Endothelial cell of umbilical vein (primary cell): ENCODE measurements at regions not wholly inside any gene's neighbourhood (a gene's known extent, or its start where the extent isn't known, plus 50 kb on each side); places are given as distances from the start of the nearest gene placed in this dataset.

ENCODE experiments used
- BruUV-seq: library from RNA; stranded (reverse); fragments of 400-500 nt; replicated peaks from 2 replicates; lab custom pipeline; 2021; lab: Mats Ljungman, UMichigan
- CTCF ChIA-PET: fragments of 300-600, 350-600 bp; sonication (Branson Sonifier 250); formaldehyde crosslinking; loops from one replicate; lab custom pipeline; 2021; ENCODE audit warnings: antibody characterized with exemption, inconsistent platforms; lab: Charles Lee
- POLR2A ChIA-PET: fragments of 300-600, 350-600 bp; sonication (Branson Sonifier 250); formaldehyde crosslinking; loops from one replicate; lab custom pipeline; 2021; ENCODE audit warnings: antibody characterized with exemption, inconsistent platforms; lab: Charles Lee
- DNase-seq: peaks from one replicate; pipeline ENCODE4 v3.0.0-alpha.2; 2011; ENCODE audit warnings: low read depth, low spot score
- FAIRE-seq: peaks from 2 replicates; lab custom pipeline; 2011; peaks lifted over from hg19 to GRCh38; lab: Jason Lieb, UNC
- H2AFZ ChIP-seq: 2 replicates; pipeline ENCODE4 v1.6.0; 2012; ENCODE audit warnings: low read depth, low read length, control low read depth, inconsistent platforms
- H3K27ac ChIP-seq: 2 replicates; pipeline ENCODE4 v1.5.1; 2011; ENCODE audit warnings: low read depth, mild to moderate bottlenecking, control low read depth, low read length, moderate library complexity; ENCODE audit not compliant: insufficient read depth
- H3K27me3 ChIP-seq, 2 experiments: 2 replicates each; pipeline versions ENCODE4 v1.6.0 to v1.6.1; 2011; ENCODE audit warnings: low read length in 2 of 2, mixed read lengths in 1 of 2; ENCODE audit not compliant: control insufficient read depth in 2 of 2, insufficient read depth in 2 of 2
- H3K36me3 ChIP-seq, 2 experiments: 2 replicates in 1 of 2; 3 replicates in 1 of 2; pipeline ENCODE4 v1.5.1; 2011; ENCODE audit warnings: low read length in 2 of 2, mild to moderate bottlenecking in 1 of 2, moderate library complexity in 1 of 2; ENCODE audit not compliant: control insufficient read depth in 2 of 2, insufficient read depth in 2 of 2; ENCODE audit errors: extremely low read depth in 1 of 2
- H3K4me1 ChIP-seq: 3 replicates; pipeline ENCODE4 v1.5.1; 2011; ENCODE audit warnings: mild to moderate bottlenecking, low read length; ENCODE audit not compliant: control insufficient read depth, insufficient read depth; ENCODE audit errors: extremely low read depth
- H3K4me2 ChIP-seq: 2 replicates; pipeline ENCODE4 v1.6.1; 2011; ENCODE audit warnings: low read length, control low read depth, mixed read lengths; ENCODE audit not compliant: insufficient read depth
- H3K4me3 ChIP-seq, 3 experiments: fragments of 200-600 bp in 1 of 3; sonication (generic), shearing (Covaris generic) in 1 of 3; replicated peaks in 1 of 3; 2 replicates each; pipeline ENCODE4 v1.5.1; 2011 to 2016; ENCODE audit warnings: control low read depth in 3 of 3, low read length in 3 of 3, mild to moderate bottlenecking in 2 of 3, inconsistent platforms in 1 of 3, low read depth in 1 of 3, moderate library complexity in 1 of 3; ENCODE audit not compliant: insufficient read depth in 1 of 3
- H3K79me2 ChIP-seq: 2 replicates; pipeline ENCODE4 v1.6.0; 2012; ENCODE audit warnings: low read length, inconsistent platforms; ENCODE audit not compliant: control insufficient read depth, insufficient read depth
- H3K9ac ChIP-seq: replicated peaks from 2 replicates; pipeline ENCODE3; 2011; ENCODE audit warnings: low read length, control low read depth; ENCODE audit not compliant: insufficient read depth; ENCODE audit errors: extremely low read depth
- H3K9me1 ChIP-seq: replicated peaks from 3 replicates; pipeline ENCODE4 v1.6.0; 2011; ENCODE audit warnings: mild to moderate bottlenecking, low read length; ENCODE audit not compliant: control insufficient read depth, insufficient read depth; ENCODE audit errors: extremely low read depth
- H3K9me3 ChIP-seq: replicated peaks from 2 replicates; pipeline ENCODE4 v1.5.1; 2012; ENCODE audit warnings: low read length, inconsistent platforms; ENCODE audit not compliant: control insufficient read depth, insufficient read depth
- H4K20me1 ChIP-seq: replicated peaks from 2 replicates; pipeline ENCODE3; 2011; ENCODE audit warnings: mild to moderate bottlenecking, low read length; ENCODE audit not compliant: control insufficient read depth, insufficient read depth; ENCODE audit errors: extremely low read depth
- CTCF ChIP-seq, 2 donors: IDR thresholded peaks; 1 replicate in 1 of 2; 2 replicates in 1 of 2; pipeline ENCODE4 v1.5.1; 2011; ENCODE audit warnings: low read length in 2 of 2, mild to moderate bottlenecking in 2 of 2, moderate library complexity in 2 of 2, control low read depth in 1 of 2, inconsistent platforms in 1 of 2, low read depth in 1 of 2; ENCODE audit not compliant: insufficient read depth in 1 of 2; ENCODE audit errors: extremely low read depth in 1 of 2
- EZH2 ChIP-seq: IDR thresholded peaks from 2 replicates; pipeline ENCODE4 v1.6.1; 2012; ENCODE audit warnings: borderline replicate concordance, low read depth, mild to moderate bottlenecking, moderate library complexity, low read length, inconsistent platforms; ENCODE audit not compliant: severe bottlenecking
- FOS ChIP-seq: IDR thresholded peaks from 2 replicates; pipeline ENCODE4 v1.6.1; 2011; ENCODE audit warnings: mild to moderate bottlenecking, low read length, moderate library complexity, borderline replicate concordance; ENCODE audit not compliant: insufficient read depth
- GATA2 ChIP-seq: IDR thresholded peaks from 2 replicates; pipeline ENCODE4 v1.7.0; 2011; ENCODE audit warnings: low read depth, mild to moderate bottlenecking, moderate library complexity, mixed read lengths, low read length; ENCODE audit not compliant: insufficient read length, insufficient read depth
- JUN ChIP-seq: IDR thresholded peaks from 2 replicates; pipeline ENCODE4 v1.6.1; 2011; ENCODE audit warnings: borderline replicate concordance, low read depth; ENCODE audit not compliant: insufficient read length, insufficient read depth
- MAX ChIP-seq: IDR thresholded peaks from 2 replicates; pipeline ENCODE4 v1.6.1; 2011; ENCODE audit not compliant: insufficient read depth, insufficient read length
- MYC ChIP-seq: IDR thresholded peaks from one replicate; pipeline ENCODE4 v1.6.1; 2011; ENCODE audit warnings: mild to moderate bottlenecking, low read depth, low read length
- POLR2A ChIP-seq: IDR thresholded peaks from 2 replicates; pipeline ENCODE4 v1.6.1; 2012; ENCODE audit warnings: low read depth, mild to moderate bottlenecking, control low read depth, low read length
- POLR2AphosphoS5 ChIP-seq: IDR thresholded peaks from 2 replicates; pipeline ENCODE4 v1.6.1; 2012; ENCODE audit warnings: low read depth, mild to moderate bottlenecking, control low read depth, low read length, moderate library complexity; ENCODE audit not compliant: insufficient read depth
- dilution Hi-C: fragments of 300-500 bp; cut with MboI; formaldehyde crosslinking; loops from one replicate; pipeline ENCODE4 v1.15.0; 2019; ENCODE audit warnings: low sequenced_read_pairs; ENCODE audit not compliant: extremely low pct_ligation_motif_present
- intact Hi-C: fragments of 100-400 bp; cut with micrococcal nuclease; formaldehyde crosslinking; loops from one replicate; pipeline ENCODE4 v1.10.0; 2022

GRCh38 chr3:110677506-110677905 is 394.1 kb upstream of the NECTIN3 start:
- Histone ChIP-seq H3K27ac (no peak overlapping the region), H3K4me1 (no peaks in the 10 kb centered on the region), H3K9me1 (no peaks in the 10 kb centered on the region), H3K27me3 (no peaks in the 10 kb centered on the region), H3K36me3 (no peaks in the 10 kb centered on the region), H3K79me2 (no peaks in the 10 kb centered on the region), H3K4me3 (no peak overlapping the region), H2AFZ (no peak overlapping the region), H3K4me2 (no peak overlapping the region), H3K9ac (no peak overlapping the region), H3K9me3 (no peaks in the 10 kb centered on the region), H4K20me1 (no peaks in the 10 kb centered on the region)
- dilution Hi-C loops = no loop called here
- DNase-seq = no peak
- no TSS peak for BruUV-seq
- intact Hi-C loops = no loop called here
- no peak for FAIRE-seq
- ChIA-PET CTCF (interaction anchor here (1.2 kb wide), 1 partner anchor 10 kb away, joined by 3 read pairs; no protein-coding TSS in a partner anchor), POLR2A (no interaction called here)
- TF ChIP-seq GATA2 = no peak
- TF ChIP-seq FOS = no peak

- Histone ChIP-seq H3K9ac (no peak overlapping the region), H3K4me3 (no peak overlapping the region), H3K27ac (no peak overlapping the region), H3K9me3 (no peaks in the 10 kb centered on the region), H3K36me3 (no peaks in the 10 kb centered on the region), H4K20me1 (no peaks in the 10 kb centered on the region), H3K9me1 (no peaks in the 10 kb centered on the region), H3K4me1 (no peaks in the 10 kb centered on the region), H3K27me3 (no peaks in the 10 kb centered on the region), H3K79me2 (no peaks in the 10 kb centered on the region), H2AFZ (no peak overlapping the region), H3K4me2 (no peak overlapping the region)
- intact Hi-C loops (no loop called here), dilution Hi-C loops (no loop called here)
- DNase-seq (no peak), FAIRE-seq (no peak)
- POLR2A ChIA-PET = no interaction called here
- CTCF ChIA-PET = no interaction called here
- no peak for TF ChIP-seq POLR2A
- no peak for TF ChIP-seq MAX
- no peak for TF ChIP-seq FOS
- no peak for TF ChIP-seq MYC
- no peak for TF ChIP-seq EZH2
- no peak for TF ChIP-seq JUN
- TF ChIP-seq POLR2AphosphoS5 = no peak
- no peak for TF ChIP-seq GATA2
- TF ChIP-seq CTCF (IDR thresholded peaks at IDR 0.05; ENCODE audit: extremely low read depth in 1 of 2, insufficient read depth in 1 of 2, low read depth in 1 of 2, low read length in 2 of 2) = no peak
- no TSS peak for BruUV-seq
Measured at GRCh38 chr3:110679285-110679684, 392.3 kb upstream of the NECTIN3 start.
